Tongue (tissue), 1 donor: ENCODE measurements at regions not wholly inside any gene's neighbourhood (a gene's known extent, or its start where the extent isn't known, plus 50 kb on each side); places are given as distances from the start of the nearest gene placed in this dataset.
"Not testable (repeated sequence)": the region's sequence is repeated elsewhere in the genome, so short reads cannot be mapped to it uniquely, and the experiment has no call there.

Source experiments
- DNase-seq: peaks from one replicate; pipeline ENCODE4 v3.0.0-alpha.2; 2015

- no peak for DNase-seq
Measured at GRCh38 chr16:59163371-59164055, 429.4 kb upstream of the GOT2 start.

- no peak for DNase-seq
Measured at GRCh38 chr16:59161679-59162078, 427.6 kb upstream of the GOT2 start.

- no peak for DNase-seq
Measured at GRCh38 chr16:59154295-59154694, 420.2 kb upstream of the GOT2 start.

GRCh38 chr16:59148769-59149155 is 414.6 kb upstream of the GOT2 start:
- DNase-seq: no peak

- DNase-seq: peak; percentile 71
Measured at GRCh38 chr16:59148056-59148768, 414.1 kb upstream of the GOT2 start.

GRCh38 chr16:59146140-59146539 is 412.0 kb upstream of the GOT2 start:
- no peak for DNase-seq

GRCh38 chr16:59144841-59145240 is 410.7 kb upstream of the GOT2 start:
- DNase-seq: peak; percentile 68

- DNase-seq: peak; percentile 34
Measured at GRCh38 chr16:59144326-59144725, 410.2 kb upstream of the GOT2 start.

GRCh38 chr16:59126486-59126885 is 392.4 kb upstream of the GOT2 start:
- DNase-seq: no peak

GRCh38 chr16:59124056-59124455 is 389.9 kb upstream of the GOT2 start:
- no peak for DNase-seq

- DNase-seq: no peak
Measured at GRCh38 chr16:59123479-59123878, 389.4 kb upstream of the GOT2 start.

GRCh38 chr16:59122262-59122537 is 388.1 kb upstream of the GOT2 start:
- no peak for DNase-seq

GRCh38 chr16:59121411-59122261 is 387.5 kb upstream of the GOT2 start:
- DNase-seq: peak; percentile 73

- no peak for DNase-seq
Measured at GRCh38 chr16:59116744-59117143, 382.6 kb upstream of the GOT2 start.

GRCh38 chr16:59114790-59115189 is 380.7 kb upstream of the GOT2 start:
- no peak for DNase-seq

GRCh38 chr16:59113004-59113670 is 379.0 kb upstream of the GOT2 start:
- no peak for DNase-seq

GRCh38 chr16:59111280-59111679 is 377.2 kb upstream of the GOT2 start:
- no peak for DNase-seq

GRCh38 chr16:59108374-59108773 is 374.3 kb upstream of the GOT2 start:
- no peak for DNase-seq

- DNase-seq: not testable (repeated sequence)
Measured at GRCh38 chr16:59096682-59097081, 362.6 kb upstream of the GOT2 start.

GRCh38 chr16:59090541-59090940 is 356.4 kb upstream of the GOT2 start:
- no peak for DNase-seq

- no peak for DNase-seq
Measured at GRCh38 chr16:59088431-59088830, 354.3 kb upstream of the GOT2 start.

GRCh38 chr16:59087641-59088040 is 353.5 kb upstream of the GOT2 start:
- DNase-seq: no peak

- no peak for DNase-seq
Measured at GRCh38 chr16:59067205-59067604, 333.1 kb upstream of the GOT2 start.
